GM23248 (cell line): ENCODE measurements at regions not wholly inside any gene's neighbourhood (a gene's known extent, or its start where the extent isn't known, plus 50 kb on each side); places are given as distances from the start of the nearest gene placed in this dataset.

Source experiments
- DNase-seq: peaks from one replicate; pipeline ENCODE4 v3.0.0-alpha.2; 2015
- H2AFZ ChIP-seq: fragments of 200-600 bp; sonication (generic); 2 replicates; pipeline ENCODE4 v1.6.1; 2016; ENCODE audit warnings: antibody characterized with exemption
- H3F3A ChIP-seq: fragments of 200-600 bp; sonication (generic); 2 replicates; pipeline ENCODE4 v1.6.1; 2016; ENCODE audit warnings: mild to moderate bottlenecking, antibody characterized with exemption, mixed run types; ENCODE audit not compliant: insufficient read depth
- H3K27ac ChIP-seq: fragments of 200-600 bp; sonication (generic); 2 replicates; pipeline ENCODE4 v1.5.1; 2016; ENCODE audit warnings: mild to moderate bottlenecking
- H3K27me3 ChIP-seq: fragments of 200-600 bp; sonication (generic); replicated peaks from 2 replicates; pipeline ENCODE4 v1.6.1; 2016; ENCODE audit warnings: mild to moderate bottlenecking; ENCODE audit not compliant: insufficient read depth
- H3K36me3 ChIP-seq: fragments of 200-600 bp; sonication (generic); 2 replicates; pipeline ENCODE4 v1.6.1; 2016; ENCODE audit warnings: low read depth, mild to moderate bottlenecking
- H3K4me1 ChIP-seq: fragments of 200-600 bp; sonication (generic); 2 replicates; pipeline ENCODE4 v1.6.1; 2016; ENCODE audit warnings: mild to moderate bottlenecking; ENCODE audit not compliant: insufficient read depth
- H3K4me2 ChIP-seq: fragments of 200-600 bp; sonication (generic); one replicate; pipeline ENCODE4 v1.6.1; 2016; ENCODE audit warnings: mild to moderate bottlenecking; ENCODE audit not compliant: unreplicated experiment
- H3K4me3 ChIP-seq: fragments of 200-600 bp; sonication (generic); 2 replicates; pipeline ENCODE4 v1.5.1; 2016; ENCODE audit warnings: mild to moderate bottlenecking
- H3K79me2 ChIP-seq: fragments of 200-600 bp; sonication (generic); 2 replicates; pipeline ENCODE4 v1.6.1; 2016; ENCODE audit warnings: mild to moderate bottlenecking; ENCODE audit not compliant: insufficient read depth
- H3K9ac ChIP-seq: fragments of 200-600 bp; sonication (generic); 2 replicates; pipeline ENCODE4 v1.6.1; 2016; ENCODE audit warnings: mild to moderate bottlenecking
- H3K9me2 ChIP-seq: fragments of 200-600 bp; sonication (generic); 2 replicates; pipeline ENCODE4 v1.6.1; 2016; ENCODE audit warnings: mixed run types, mild to moderate bottlenecking, moderate library complexity; ENCODE audit not compliant: insufficient read depth
- H3K9me3 ChIP-seq: fragments of 200-600 bp; sonication (generic); one replicate; pipeline ENCODE4 v1.6.1; 2017; ENCODE audit warnings: low read depth
- H4K20me1 ChIP-seq: fragments of 200-600 bp; sonication (generic); 2 replicates; pipeline ENCODE4 v1.6.0; 2016; ENCODE audit not compliant: insufficient read depth
- EZH2 ChIP-seq: fragments of 200-600 bp; sonication (generic); IDR thresholded peaks from 2 replicates; pipeline ENCODE4 v1.6.1; 2018; ENCODE audit warnings: antibody characterized with exemption, mild to moderate bottlenecking; ENCODE audit not compliant: insufficient read depth, poor library complexity, severe bottlenecking
- EZH2phosphoT487 ChIP-seq: fragments of 200-600 bp; sonication (generic); IDR thresholded peaks from 2 replicates; pipeline ENCODE4 v1.6.1; 2018; ENCODE audit warnings: antibody characterized with exemption, moderate library complexity, mild to moderate bottlenecking, low read depth; ENCODE audit not compliant: insufficient read depth
- WGBS, 2 experiments: methylation state at CpG; one replicate each; pipeline ENCODE4 v1.1.6; 2015 to 2017; ENCODE audit warnings: low lambda C conversion rate in 2 of 2, low coverage in 1 of 2; ENCODE audit errors: missing lambda C conversion rate in 2 of 2; 5-methylcytosine and 5-hydroxymethylcytosine counted together
- in situ Hi-C: fragments of 300-500 bp; cut with MboI; formaldehyde crosslinking; loops from 2 replicates; pipeline ENCODE4 v1.15.0; 2020

GRCh38 chr14:57038689-57039088 lies 228.4 kb upstream of the OTX2 start:
- TF ChIP-seq EZH2phosphoT487 (no peak), EZH2 (no peak)
- no peak overlapping the region for H3K9ac ChIP-seq
- 0% methylated on average over 1 of the region's 1 CpG for WGBS, 2 experiments
- no peaks in the 10 kb centered on the region for H3F3A ChIP-seq
- no peaks in the 10 kb centered on the region for H4K20me1 ChIP-seq
- DNase-seq = no peak
- H3K4me2 ChIP-seq = no peak overlapping the region
- no peaks in the 10 kb centered on the region for H3K36me3 ChIP-seq
- no peak overlapping the region for H2AFZ ChIP-seq
- no peaks in the 10 kb centered on the region for H3K9me2 ChIP-seq
- no peak overlapping the region for H3K27ac ChIP-seq
- H3K4me3 ChIP-seq = no peak overlapping the region
- no peaks in the 10 kb centered on the region for H3K9me3 ChIP-seq
- H3K4me1 ChIP-seq = no peaks in the 10 kb centered on the region
- no peaks in the 10 kb centered on the region for H3K27me3 ChIP-seq
- in situ Hi-C loops = no loop called here
- H3K79me2 ChIP-seq = no peaks in the 10 kb centered on the region

DNA sequence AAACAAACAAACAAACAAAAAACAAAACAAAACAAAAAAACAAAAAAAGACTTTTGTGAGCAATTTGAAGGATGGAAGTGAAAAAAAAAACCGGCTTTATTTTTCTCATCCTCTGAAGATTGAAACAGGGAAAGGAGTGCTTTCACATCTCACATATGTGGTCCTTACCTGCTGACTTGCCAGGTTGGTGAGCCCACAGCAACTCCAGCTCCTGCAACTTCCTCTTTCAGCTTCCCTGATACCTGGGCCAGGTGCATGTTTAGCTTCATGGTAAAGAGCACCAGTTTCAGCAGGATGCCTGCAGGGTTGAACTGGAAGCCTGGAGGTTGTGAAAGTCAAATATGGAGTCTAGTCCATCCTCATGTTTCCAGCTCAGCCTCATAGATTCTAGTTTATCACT lies 221.2 kb upstream of the OTX2 start:
- no peaks in the 10 kb centered on the region for H3K4me1 ChIP-seq
- in situ Hi-C loops = no loop called here

DNA sequence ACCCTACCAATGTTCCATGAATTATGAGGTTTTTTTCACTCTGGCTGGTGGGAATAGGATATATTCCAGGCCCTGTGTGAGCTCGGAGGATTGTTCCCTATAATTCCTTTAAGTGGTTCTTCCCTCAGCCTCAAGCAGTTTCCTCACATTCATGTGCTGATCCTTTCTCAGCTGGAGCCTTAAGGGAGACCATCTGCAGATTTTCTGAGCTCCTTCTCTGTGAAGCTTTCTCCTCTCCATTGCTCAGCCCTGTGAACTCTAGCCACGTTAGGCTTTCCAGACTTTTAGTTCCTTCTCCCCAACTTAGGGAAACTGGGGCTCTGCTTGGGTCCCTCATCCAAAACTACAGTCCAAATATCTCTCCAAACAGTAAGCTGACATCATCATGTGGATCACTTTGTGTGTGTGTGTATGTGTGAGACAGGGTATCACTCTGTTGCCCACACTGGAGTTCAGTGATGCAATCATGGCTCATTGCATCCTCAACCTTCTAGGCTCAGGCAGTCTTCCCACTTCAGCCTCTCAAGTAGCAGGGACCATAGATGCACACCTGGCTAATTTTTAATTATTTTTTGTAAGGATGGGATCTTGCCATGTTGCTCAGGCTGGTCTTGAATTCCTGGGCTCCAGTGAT lies 219.5 kb upstream of the OTX2 start:
- Histone ChIP-seq H3K4me2 (no peak overlapping the region), H2AFZ (no peak overlapping the region), H3K27ac (no peak overlapping the region), H3K9me3 (no peaks in the 10 kb centered on the region), H3K9me2 (no peaks in the 10 kb centered on the region), H3K4me1 (no peaks in the 10 kb centered on the region), H3K36me3 (no peaks in the 10 kb centered on the region), H3K4me3 (no peak overlapping the region), H3K79me2 (no peaks in the 10 kb centered on the region), H3K9ac (no peak overlapping the region), H3F3A (no peaks in the 10 kb centered on the region), H4K20me1 (no peaks in the 10 kb centered on the region), H3K27me3 (no peaks in the 10 kb centered on the region)
- 0 to 2% methylated on average over 2 of the region's 2 CpGs for WGBS, 2 experiments
- in situ Hi-C loops = no loop called here
- no peak for TF ChIP-seq EZH2phosphoT487
- no peak for TF ChIP-seq EZH2
- no peak for DNase-seq

More for the DNA sequence above, 221.2 kb upstream of the OTX2 start:
- Histone ChIP-seq H3K9ac (no peak overlapping the region), H3K9me3 (no peaks in the 10 kb centered on the region), H2AFZ (no peak overlapping the region), H3F3A (no peaks in the 10 kb centered on the region), H3K27ac (no peak overlapping the region), H3K79me2 (no peaks in the 10 kb centered on the region), H3K4me3 (no peak overlapping the region), H4K20me1 (no peaks in the 10 kb centered on the region), H3K4me2 (no peak overlapping the region), H3K36me3 (no peaks in the 10 kb centered on the region), H3K9me2 (no peaks in the 10 kb centered on the region), H3K27me3 (no peaks in the 10 kb centered on the region)
- DNase-seq = no peak
- TF ChIP-seq EZH2 (no peak), EZH2phosphoT487 (no peak)
- 18 to 24% methylated on average over 1 of the region's 1 CpG for WGBS, 2 experiments

GRCh38 chr14:57025456-57025855 lies 215.2 kb upstream of the OTX2 start:
- Histone ChIP-seq H3K4me3 (no peak overlapping the region), H3K36me3 (no peaks in the 10 kb centered on the region), H3F3A (no peaks in the 10 kb centered on the region), H2AFZ (no peak overlapping the region), H3K9me2 (no peaks in the 10 kb centered on the region), H3K79me2 (no peaks in the 10 kb centered on the region), H3K27ac (no peak overlapping the region), H3K9ac (no peak overlapping the region), H3K27me3 (no peaks in the 10 kb centered on the region), H3K4me2 (no peak overlapping the region), H3K9me3 (no peaks in the 10 kb centered on the region), H4K20me1 (no peaks in the 10 kb centered on the region), H3K4me1 (no peaks in the 10 kb centered on the region)
- DNase-seq = no peak
- TF ChIP-seq EZH2 (no peak), EZH2phosphoT487 (no peak)
- in situ Hi-C loops = no loop called here

GRCh38 chr14:57022608-57023007 lies 212.3 kb upstream of the OTX2 start:
- 12 to 20% methylated on average over 6 of the region's 6 CpGs for WGBS, 2 experiments
- Histone ChIP-seq H3K9me3 (no peaks in the 10 kb centered on the region), H2AFZ (no peak overlapping the region), H3K36me3 (no peaks in the 10 kb centered on the region), H3F3A (no peaks in the 10 kb centered on the region), H3K27ac (no peak overlapping the region), H4K20me1 (no peaks in the 10 kb centered on the region), H3K4me1 (no peaks in the 10 kb centered on the region), H3K9me2 (no peaks in the 10 kb centered on the region), H3K27me3 (no peaks in the 10 kb centered on the region), H3K4me3 (no peak overlapping the region), H3K79me2 (no peaks in the 10 kb centered on the region), H3K4me2 (no peak overlapping the region), H3K9ac (no peak overlapping the region)
- TF ChIP-seq EZH2 (no peak), EZH2phosphoT487 (no peak)
- DNase-seq = no peak
- in situ Hi-C loops = no loop called here
